ENCODE measurements at regions not wholly inside any gene's neighbourhood (a gene's known extent, or its start where the extent isn't known, plus 50 kb on each side); places are given as distances from the start of the nearest gene placed in this dataset.

GRCh38 chr10:129134371-129134770 lies 332.7 kb upstream of the MGMT start:
- Histone ChIP-seq H3K4me2 (ENCODE audit: insufficient read depth, low read length) (no peak overlapping the region), H3K4me3 (no peak overlapping the region), H3K4me1 (replicated peaks in 1 of 2; ENCODE audit: control insufficient read depth in 2 of 2, insufficient read depth in 2 of 2, low read length in 2 of 2) (no peaks in the 10 kb centered on the region; a peak in 1 of 5 replicates), H4K20me1 (replicated peaks; ENCODE audit: control insufficient read depth, insufficient read depth, low read length) (no peaks in the 10 kb centered on the region), H3K27me3 (ENCODE audit: control insufficient read depth in 2 of 2, insufficient read depth in 2 of 2, low read length in 2 of 2) (peaks cover 4 to 30% of the 10 kb centered on the region in 2 experiments; a peak in 3 of 5 replicates), H3K9ac (ENCODE audit: insufficient read depth in 1 of 2, low read depth in 2 of 2, low read length in 2 of 2) (no peak overlapping the region), H3K9me3 (replicated peaks; ENCODE audit: control insufficient read depth, insufficient read depth, low read depth, low read length) (no peaks in the 10 kb centered on the region), H2AFZ (ENCODE audit: low read depth, low read length) (no peak overlapping the region), H3K79me2 (ENCODE audit: control insufficient read depth, insufficient read depth, low read length) (no peaks in the 10 kb centered on the region), H3K27ac (ENCODE audit: extremely low read depth, low read depth, low read length) (no peak overlapping the region), H3K36me3 (ENCODE audit: control insufficient read depth, insufficient read depth, low read length) (no peaks in the 10 kb centered on the region), H3K9me1 (ENCODE audit: control insufficient read depth, insufficient read depth, low read length) (no peaks in the 10 kb centered on the region)
- POLR2A ChIA-PET = interaction anchor here (0.6 kb wide), 1 partner anchor 23 kb away, joined by 3 read pairs; no protein-coding TSS in a partner anchor
- CTCF ChIA-PET (ENCODE audit: low intra/inter-chr PET ratio) = no interaction called here
- DNase-seq (ENCODE audit: extremely low read depth in 1 of 4, low spot score in 3 of 4) (no peak), FAIRE-seq (no peak), ATAC-seq (no peak)
- TF ChIP-seq CREB5 (CRISPR knock-in tag; IDR thresholded peaks at IDR 0.05) (no peak), PHB (CRISPR knock-in tag; IDR thresholded peaks at IDR 0.05) (no peak), KLF10 (CRISPR knock-in tag; IDR thresholded peaks at IDR 0.05) (no peak), MTF1 (CRISPR knock-in tag; IDR thresholded peaks at IDR 0.05; ENCODE audit: borderline replicate concordance) (no peak), PHTF2 (CRISPR knock-in tag; IDR thresholded peaks at IDR 0.05) (no peak), TARDBP (IDR thresholded peaks at IDR 0.05) (no peak), GTF3C2 (IDR thresholded peaks at IDR 0.05; ENCODE audit: borderline replicate concordance, extremely low read depth, insufficient read length) (no peak), ZC3H8 (IDR thresholded peaks at IDR 0.05) (no peak), NFRKB (IDR thresholded peaks at IDR 0.05; ENCODE audit: low read depth) (no peak), CSDE1 (IDR thresholded peaks at IDR 0.05) (no peak), SIX5 (IDR thresholded peaks at IDR 0.05; ENCODE audit: borderline replicate concordance in 1 of 2, insufficient read depth in 1 of 2, low read depth in 1 of 2, low read length in 2 of 2) (no peak), ZNF347 (CRISPR knock-in tag; IDR thresholded peaks at IDR 0.05; ENCODE audit: low read depth) (no peak), SMARCB1 (IDR thresholded peaks at IDR 0.05; ENCODE audit: insufficient read length, low read depth) (no peak), ZNF512 (tag; IDR thresholded peaks at IDR 0.05) (no peak), ZNF316 (IDR thresholded peaks at IDR 0.05) (no peak), MED1 (CRISPR knock-in tag; IDR thresholded peaks at IDR 0.05; ENCODE audit: borderline replicate concordance) (no peak), POLR2AphosphoS2 (IDR thresholded peaks at IDR 0.05; ENCODE audit: low read length) (no peak)
- in situ Hi-C loops (cut with MboI) = no loop called here
- no TSS peak for BruUV-seq (replicated peaks)
- WGBS (ENCODE audit: insufficient coverage, low coverage, missing lambda C conversion rate) = 29% methylated on average over 5 of the region's 11 CpGs
- intact Hi-C loops (cut with micrococcal nuclease) = no loop called here

Measured in K562 (cell line).